ENCODE measurements at regions not wholly inside any gene's neighbourhood (a gene's known extent, or its start where the extent isn't known, plus 50 kb on each side); places are given as distances from the start of the nearest gene placed in this dataset.
"Not testable (repeated sequence)": the region's sequence is repeated elsewhere in the genome, so short reads cannot be mapped to it uniquely, and the experiment has no call there.

DNA sequence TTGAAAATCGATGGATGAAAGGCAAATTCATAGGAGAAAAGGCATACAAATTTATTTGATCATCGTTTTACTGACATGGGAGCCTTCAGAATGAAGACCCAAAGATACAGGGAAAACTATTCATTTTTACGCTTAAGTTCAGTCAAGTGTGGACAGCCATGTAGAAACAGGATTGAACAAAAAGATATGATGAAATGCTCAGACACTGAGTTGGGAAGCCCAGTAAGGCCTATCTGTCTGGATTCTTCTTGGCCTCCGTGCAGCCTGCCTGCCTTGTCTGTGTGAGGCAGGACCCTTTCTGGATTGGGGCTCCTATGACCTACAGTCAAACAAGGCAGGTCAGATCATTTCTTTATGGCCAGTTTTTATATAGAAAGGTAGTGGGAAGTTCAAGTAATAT, 203.8 kb upstream of the MYL2 start:
- Mint-ChIP-seq H3K4me3 (no peak overlapping the region), H3K27me3 (no peaks in the 10 kb centered on the region), H3K36me3 (ENCODE audit: low read depth) (no peaks in the 10 kb centered on the region), H3K27ac (no peak overlapping the region), H3K9me3 (no peaks in the 10 kb centered on the region), H3K4me1 (no peaks in the 10 kb centered on the region)
- CTCF ChIA-PET = no interaction called here
- no peak for DNase-seq
- POLR2A ChIA-PET = no interaction called here

DNA sequence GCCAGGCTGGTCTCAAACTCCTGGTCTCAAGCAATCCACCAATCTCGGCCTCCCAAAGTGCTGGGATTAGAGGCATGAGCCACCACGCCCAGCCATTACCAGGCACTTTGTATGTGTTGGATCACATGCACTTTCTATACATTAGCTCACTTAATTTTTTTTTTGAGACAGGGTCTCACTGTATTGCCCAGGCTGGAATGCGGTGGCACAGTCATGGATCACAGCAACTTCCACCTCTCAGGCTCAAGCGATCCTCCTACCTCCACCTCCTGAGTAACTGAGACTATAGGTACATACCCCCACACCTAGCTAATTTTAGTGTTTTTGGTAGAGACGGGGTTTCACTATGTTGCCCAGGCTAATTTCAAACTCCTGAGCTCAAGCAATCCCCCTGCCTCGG, 203.0 kb upstream of the MYL2 start:
- DNase-seq = no peak
- POLR2A ChIA-PET = no interaction called here
- no peaks in the 10 kb centered on the region for H3K36me3 Mint-ChIP-seq (ENCODE audit: low read depth)
- no peaks in the 10 kb centered on the region for H3K9me3 Mint-ChIP-seq
- H3K4me1 Mint-ChIP-seq = no peaks in the 10 kb centered on the region
- no peak overlapping the region for H3K4me3 Mint-ChIP-seq
- H3K27me3 Mint-ChIP-seq = no peaks in the 10 kb centered on the region
- CTCF ChIA-PET = no interaction called here
- no peak overlapping the region for H3K27ac Mint-ChIP-seq

- CTCF ChIA-PET = no interaction called here
- H3K27me3 Mint-ChIP-seq = no peaks in the 10 kb centered on the region
Measured at GRCh38 chr12:111122458-111122878, 202.1 kb upstream of the MYL2 start.

DNA sequence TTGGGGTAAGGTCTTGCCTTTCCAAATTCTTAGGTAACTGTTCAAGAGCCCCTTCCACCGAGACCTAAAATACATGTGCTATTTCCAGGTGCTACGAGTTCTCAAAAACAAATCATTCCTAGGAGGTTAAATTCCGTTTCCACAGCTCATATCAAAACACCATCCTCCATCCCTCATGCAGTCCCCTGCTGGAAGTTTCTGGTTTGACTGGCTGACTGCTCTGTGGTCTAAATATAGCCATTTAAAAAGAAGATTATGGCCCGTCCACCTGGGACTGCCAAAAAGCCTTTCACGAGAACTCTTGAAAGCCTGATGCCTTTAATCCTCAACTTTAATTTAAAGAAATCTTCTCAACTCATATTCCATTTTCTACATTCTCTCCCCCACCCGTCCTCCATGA, 201.5 kb upstream of the MYL2 start:
- Mint-ChIP-seq H3K4me3 (no peak overlapping the region), H3K4me1 (no peaks in the 10 kb centered on the region), H3K27ac (no peak overlapping the region), H3K9me3 (no peaks in the 10 kb centered on the region), H3K36me3 (ENCODE audit: low read depth) (no peaks in the 10 kb centered on the region), H3K27me3 (no peaks in the 10 kb centered on the region)
- no peak for DNase-seq
- POLR2A ChIA-PET = no interaction called here
- CTCF ChIA-PET = no interaction called here

More at GRCh38 chr12:111122458-111122878, 202.1 kb upstream of the MYL2 start:
- no peak overlapping the region for H3K27ac Mint-ChIP-seq
- no peaks in the 10 kb centered on the region for H3K9me3 Mint-ChIP-seq
- H3K36me3 Mint-ChIP-seq (ENCODE audit: low read depth) = no peaks in the 10 kb centered on the region
- DNase-seq = no peak
- no peak overlapping the region for H3K4me3 Mint-ChIP-seq
- no peaks in the 10 kb centered on the region for H3K4me1 Mint-ChIP-seq
- POLR2A ChIA-PET = no interaction called here

- ChIA-PET CTCF (no interaction called here), POLR2A (no interaction called here)
- DNase-seq = no peak
- no peaks in the 10 kb centered on the region for H3K4me1 Mint-ChIP-seq
- H3K27ac Mint-ChIP-seq = no peak overlapping the region
- H3K9me3 Mint-ChIP-seq = no peaks in the 10 kb centered on the region
- no peaks in the 10 kb centered on the region for H3K36me3 Mint-ChIP-seq (ENCODE audit: low read depth)
- no peaks in the 10 kb centered on the region for H3K27me3 Mint-ChIP-seq
- no peak overlapping the region for H3K4me3 Mint-ChIP-seq
Measured at GRCh38 chr12:111120578-111120977, 200.2 kb upstream of the MYL2 start.

- ChIA-PET POLR2A (no interaction called here), CTCF (interaction anchor here (1.2 kb wide), 1 partner anchor 11 kb away, joined by 3 read pairs; no protein-coding TSS in a partner anchor)
- no peaks in the 10 kb centered on the region for H3K27me3 Mint-ChIP-seq
- no peaks in the 10 kb centered on the region for H3K4me1 Mint-ChIP-seq
- no peak for DNase-seq
- no peaks in the 10 kb centered on the region for H3K9me3 Mint-ChIP-seq
- H3K27ac Mint-ChIP-seq = no peak overlapping the region
- no peaks in the 10 kb centered on the region for H3K36me3 Mint-ChIP-seq (ENCODE audit: low read depth)
- no peak overlapping the region for H3K4me3 Mint-ChIP-seq
Measured at GRCh38 chr12:111117017-111117416, 196.6 kb upstream of the MYL2 start.

DNA sequence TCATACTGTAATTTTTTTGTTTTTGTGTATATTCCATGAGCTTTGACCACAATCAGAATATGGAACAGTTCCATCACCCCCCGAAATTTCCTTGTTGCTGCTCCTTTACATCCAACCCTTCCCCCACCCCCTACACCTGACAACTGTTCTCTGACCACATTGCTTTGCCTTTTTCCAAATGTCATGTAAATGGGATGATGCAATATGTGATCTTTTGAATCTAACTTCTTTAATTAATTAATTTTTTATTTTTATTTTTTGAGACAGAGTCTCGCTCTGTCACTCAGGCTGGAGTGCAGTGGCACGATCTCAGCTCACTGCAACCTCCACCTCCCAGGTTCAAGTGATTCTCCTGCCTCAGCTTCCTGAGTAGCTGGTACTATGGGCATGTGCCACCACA, 192.9 kb upstream of the MYL2 start:
- H3K36me3 Mint-ChIP-seq (ENCODE audit: low read depth); H3K9me3 Mint-ChIP-seq; H3K4me1 Mint-ChIP-seq; DNase-seq; H3K4me3 Mint-ChIP-seq; CTCF ChIA-PET; H3K27ac Mint-ChIP-seq; H3K27me3 Mint-ChIP-seq: not testable (repeated sequence)
- POLR2A ChIA-PET = interaction anchor here (0.7 kb wide), 1 partner anchor 250 kb away, joined by 3 read pairs; no protein-coding TSS in a partner anchor

- CTCF ChIA-PET = interaction anchor here (0.6 kb wide), 1 partner anchor 17 kb away, joined by 3 read pairs; no protein-coding TSS in a partner anchor
- Mint-ChIP-seq H3K9me3 (no peaks in the 10 kb centered on the region), H3K4me1 (no peaks in the 10 kb centered on the region), H3K36me3 (ENCODE audit: low read depth) (no peaks in the 10 kb centered on the region), H3K4me3 (no peak overlapping the region), H3K27ac (no peak overlapping the region), H3K27me3 (peaks cover 2% of the 10 kb centered on the region)
- POLR2A ChIA-PET = no interaction called here
- no peak for DNase-seq
Measured at GRCh38 chr12:111112311-111113098, 192.1 kb upstream of the MYL2 start.

- no peaks in the 10 kb centered on the region for H3K4me1 Mint-ChIP-seq
Measured at GRCh38 chr12:111111681-111112080, 191.3 kb upstream of the MYL2 start.

GRCh38 chr12:111110556-111110955, 190.2 kb upstream of the MYL2 start:
- Mint-ChIP-seq H3K27ac (no peak overlapping the region), H3K9me3 (no peaks in the 10 kb centered on the region), H3K36me3 (ENCODE audit: low read depth) (no peaks in the 10 kb centered on the region), H3K27me3 (peaks cover 2% of the 10 kb centered on the region), H3K4me3 (no peak overlapping the region), H3K4me1 (no peaks in the 10 kb centered on the region)
- CTCF ChIA-PET = no interaction called here
- POLR2A ChIA-PET = no interaction called here
- no peak for DNase-seq

More at GRCh38 chr12:111111681-111112080, 191.3 kb upstream of the MYL2 start:
- DNase-seq = no peak
- no peaks in the 10 kb centered on the region for H3K9me3 Mint-ChIP-seq
- ChIA-PET POLR2A (no interaction called here), CTCF (interaction anchor here (0.6 kb wide), 1 partner anchor 17 kb away, joined by 3 read pairs; no protein-coding TSS in a partner anchor)
- H3K27me3 Mint-ChIP-seq = peaks cover 2% of the 10 kb centered on the region
- H3K27ac Mint-ChIP-seq = no peak overlapping the region
- H3K4me3 Mint-ChIP-seq = no peak overlapping the region
- no peaks in the 10 kb centered on the region for H3K36me3 Mint-ChIP-seq (ENCODE audit: low read depth)

- H3K27me3 Mint-ChIP-seq = peaks cover 2% of the 10 kb centered on the region
- H3K36me3 Mint-ChIP-seq (ENCODE audit: low read depth) = no peaks in the 10 kb centered on the region
- no peak for DNase-seq
- H3K4me3 Mint-ChIP-seq = no peak overlapping the region
- ChIA-PET CTCF (no interaction called here), POLR2A (no interaction called here)
- H3K4me1 Mint-ChIP-seq = no peaks in the 10 kb centered on the region
- no peak overlapping the region for H3K27ac Mint-ChIP-seq
- H3K9me3 Mint-ChIP-seq = no peaks in the 10 kb centered on the region
Measured at GRCh38 chr12:111108726-111109125, 188.3 kb upstream of the MYL2 start.

GRCh38 chr12:111107392-111108178, 187.2 kb upstream of the MYL2 start:
- H3K27me3 Mint-ChIP-seq = peaks cover 7% of the 10 kb centered on the region
- POLR2A ChIA-PET = no interaction called here
- CTCF ChIA-PET = no interaction called here

GRCh38 chr12:111105294-111105693, 184.9 kb upstream of the MYL2 start:
- H3K4me3 Mint-ChIP-seq = no peak overlapping the region
- POLR2A ChIA-PET = no interaction called here
- H3K36me3 Mint-ChIP-seq (ENCODE audit: low read depth) = no peaks in the 10 kb centered on the region
- no peaks in the 10 kb centered on the region for H3K4me1 Mint-ChIP-seq
- no peaks in the 10 kb centered on the region for H3K9me3 Mint-ChIP-seq
- no peak overlapping the region for H3K27ac Mint-ChIP-seq
- no peak for DNase-seq
- CTCF ChIA-PET = no interaction called here
- peaks cover 9% of the 10 kb centered on the region for H3K27me3 Mint-ChIP-seq

More at GRCh38 chr12:111107392-111108178, 187.2 kb upstream of the MYL2 start:
- Mint-ChIP-seq H3K9me3 (no peaks in the 10 kb centered on the region), H3K4me1 (no peaks in the 10 kb centered on the region), H3K36me3 (ENCODE audit: low read depth) (no peaks in the 10 kb centered on the region), H3K27ac (no peak overlapping the region), H3K4me3 (no peak overlapping the region)
- no peak for DNase-seq
